OCI-LY7 (cell line): ENCODE measurements at regions not wholly inside any gene's neighbourhood (a gene's known extent, or its start where the extent isn't known, plus 50 kb on each side); places are given as distances from the start of the nearest gene placed in this dataset.

ENCODE experiments used
- EZH2phosphoT487 ChIP-seq: fragments of 200-600 bp; sonication (generic); IDR thresholded peaks from 2 replicates; pipeline ENCODE4 v1.6.1; 2018; ENCODE audit warnings: low read depth, borderline replicate concordance, mild to moderate bottlenecking, mixed run types, antibody characterized with exemption, low read length, moderate library complexity, mixed read lengths
- TF ChIP-seq, protein P1 (sequence below): fragments of 200-600 bp; sonication (generic); conservative IDR thresholded peaks from 2 replicates; pipeline ENCODE4 v1.5.1; 2014; ENCODE audit warnings: mild to moderate bottlenecking, antibody characterized with exemption, low read length, moderate library complexity, mixed read lengths

DNA sequence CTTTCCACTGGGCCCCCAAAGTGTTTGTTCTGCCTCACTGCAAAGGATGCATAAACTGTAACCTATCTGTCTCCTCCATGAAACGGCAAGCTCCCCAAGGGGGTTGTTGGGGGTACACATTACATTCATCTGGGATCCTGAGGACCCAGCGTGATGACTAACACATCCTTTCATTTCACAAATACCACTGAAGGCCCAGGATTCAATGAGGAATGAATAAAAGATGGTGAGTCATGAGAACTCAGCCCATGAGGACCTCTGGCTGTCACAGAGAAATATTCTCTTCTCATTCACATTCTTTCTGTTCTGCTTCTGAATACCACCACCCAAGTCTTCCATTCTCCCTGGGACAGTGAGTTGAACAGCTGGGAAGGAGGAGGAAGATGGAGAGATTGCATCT lies 149.8 kb downstream of the RBFOX3 start:
- TF ChIP-seq, protein P1, sequence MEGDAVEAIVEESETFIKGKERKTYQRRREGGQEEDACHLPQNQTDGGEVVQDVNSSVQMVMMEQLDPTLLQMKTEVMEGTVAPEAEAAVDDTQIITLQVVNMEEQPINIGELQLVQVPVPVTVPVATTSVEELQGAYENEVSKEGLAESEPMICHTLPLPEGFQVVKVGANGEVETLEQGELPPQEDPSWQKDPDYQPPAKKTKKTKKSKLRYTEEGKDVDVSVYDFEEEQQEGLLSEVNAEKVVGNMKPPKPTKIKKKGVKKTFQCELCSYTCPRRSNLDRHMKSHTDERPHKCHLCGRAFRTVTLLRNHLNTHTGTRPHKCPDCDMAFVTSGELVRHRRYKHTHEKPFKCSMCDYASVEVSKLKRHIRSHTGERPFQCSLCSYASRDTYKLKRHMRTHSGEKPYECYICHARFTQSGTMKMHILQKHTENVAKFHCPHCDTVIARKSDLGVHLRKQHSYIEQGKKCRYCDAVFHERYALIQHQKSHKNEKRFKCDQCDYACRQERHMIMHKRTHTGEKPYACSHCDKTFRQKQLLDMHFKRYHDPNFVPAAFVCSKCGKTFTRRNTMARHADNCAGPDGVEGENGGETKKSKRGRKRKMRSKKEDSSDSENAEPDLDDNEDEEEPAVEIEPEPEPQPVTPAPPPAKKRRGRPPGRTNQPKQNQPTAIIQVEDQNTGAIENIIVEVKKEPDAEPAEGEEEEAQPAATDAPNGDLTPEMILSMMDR, result no peak
- TF ChIP-seq EZH2phosphoT487, result no peak
